ENCODE measurements at regions not wholly inside any gene's neighbourhood (a gene's known extent, or its start where the extent isn't known, plus 50 kb on each side); places are given as distances from the start of the nearest gene placed in this dataset.

DNA sequence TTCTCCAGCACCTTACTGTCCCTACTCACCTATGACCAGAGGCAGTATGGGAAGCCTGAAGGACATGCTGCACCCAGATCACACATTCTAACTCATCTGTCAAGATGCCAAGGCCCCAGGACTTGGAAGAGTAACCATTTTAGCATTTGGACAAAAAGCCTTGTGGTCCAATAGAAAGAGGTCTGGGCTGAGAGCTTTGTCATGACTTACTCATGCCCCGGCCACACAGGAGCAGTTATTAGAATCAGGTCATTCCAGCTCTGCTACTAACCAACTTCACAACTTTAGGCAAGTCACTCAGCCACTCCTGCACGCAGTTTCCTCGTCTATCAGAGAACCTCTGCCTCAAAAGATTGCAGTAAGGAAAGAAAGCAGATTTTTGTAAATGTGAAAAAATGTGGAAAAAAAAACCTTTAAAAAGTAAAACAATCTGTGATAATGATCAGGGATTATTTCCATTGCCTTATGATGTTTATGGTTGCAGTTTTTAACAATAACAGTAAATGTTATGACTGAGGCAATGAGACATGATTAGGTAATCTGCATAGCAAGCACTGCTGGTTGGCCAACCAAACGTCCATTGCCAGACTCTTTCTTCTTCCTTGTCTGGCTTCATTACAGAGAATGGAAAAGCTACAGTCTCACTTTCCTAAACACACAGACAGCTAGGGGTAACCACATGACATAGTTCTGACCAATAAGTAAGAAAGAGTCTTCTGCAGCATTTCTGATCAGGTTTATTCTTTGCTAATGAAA, 255.4 kb upstream of the CHAC2 start:
- TF ChIP-seq CTCF (IDR thresholded peaks at IDR 0.05 in 2 of 3, conservative IDR thresholded peaks at IDR 0.05 in 1 of 3; ENCODE audit: control insufficient read depth in 2 of 3, extremely low read depth in 1 of 3, insufficient read depth in 1 of 3, low read depth in 3 of 3, low read length in 3 of 3) (no peak), JUNB (IDR thresholded peaks at IDR 0.05) (no peak), POLR2AphosphoS5 (IDR thresholded peaks at IDR 0.05; ENCODE audit: low read length) (no peak)
- TF ChIP-seq, protein P1, sequence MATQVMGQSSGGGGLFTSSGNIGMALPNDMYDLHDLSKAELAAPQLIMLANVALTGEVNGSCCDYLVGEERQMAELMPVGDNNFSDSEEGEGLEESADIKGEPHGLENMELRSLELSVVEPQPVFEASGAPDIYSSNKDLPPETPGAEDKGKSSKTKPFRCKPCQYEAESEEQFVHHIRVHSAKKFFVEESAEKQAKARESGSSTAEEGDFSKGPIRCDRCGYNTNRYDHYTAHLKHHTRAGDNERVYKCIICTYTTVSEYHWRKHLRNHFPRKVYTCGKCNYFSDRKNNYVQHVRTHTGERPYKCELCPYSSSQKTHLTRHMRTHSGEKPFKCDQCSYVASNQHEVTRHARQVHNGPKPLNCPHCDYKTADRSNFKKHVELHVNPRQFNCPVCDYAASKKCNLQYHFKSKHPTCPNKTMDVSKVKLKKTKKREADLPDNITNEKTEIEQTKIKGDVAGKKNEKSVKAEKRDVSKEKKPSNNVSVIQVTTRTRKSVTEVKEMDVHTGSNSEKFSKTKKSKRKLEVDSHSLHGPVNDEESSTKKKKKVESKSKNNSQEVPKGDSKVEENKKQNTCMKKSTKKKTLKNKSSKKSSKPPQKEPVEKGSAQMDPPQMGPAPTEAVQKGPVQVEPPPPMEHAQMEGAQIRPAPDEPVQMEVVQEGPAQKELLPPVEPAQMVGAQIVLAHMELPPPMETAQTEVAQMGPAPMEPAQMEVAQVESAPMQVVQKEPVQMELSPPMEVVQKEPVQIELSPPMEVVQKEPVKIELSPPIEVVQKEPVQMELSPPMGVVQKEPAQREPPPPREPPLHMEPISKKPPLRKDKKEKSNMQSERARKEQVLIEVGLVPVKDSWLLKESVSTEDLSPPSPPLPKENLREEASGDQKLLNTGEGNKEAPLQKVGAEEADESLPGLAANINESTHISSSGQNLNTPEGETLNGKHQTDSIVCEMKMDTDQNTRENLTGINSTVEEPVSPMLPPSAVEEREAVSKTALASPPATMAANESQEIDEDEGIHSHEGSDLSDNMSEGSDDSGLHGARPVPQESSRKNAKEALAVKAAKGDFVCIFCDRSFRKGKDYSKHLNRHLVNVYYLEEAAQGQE (IDR thresholded peaks at IDR 0.05; ENCODE audit: low read depth, low read length), result no peak
